ENCODE measurements at regions not wholly inside any gene's neighbourhood (a gene's known extent, or its start where the extent isn't known, plus 50 kb on each side); places are given as distances from the start of the nearest gene placed in this dataset.

DNA sequence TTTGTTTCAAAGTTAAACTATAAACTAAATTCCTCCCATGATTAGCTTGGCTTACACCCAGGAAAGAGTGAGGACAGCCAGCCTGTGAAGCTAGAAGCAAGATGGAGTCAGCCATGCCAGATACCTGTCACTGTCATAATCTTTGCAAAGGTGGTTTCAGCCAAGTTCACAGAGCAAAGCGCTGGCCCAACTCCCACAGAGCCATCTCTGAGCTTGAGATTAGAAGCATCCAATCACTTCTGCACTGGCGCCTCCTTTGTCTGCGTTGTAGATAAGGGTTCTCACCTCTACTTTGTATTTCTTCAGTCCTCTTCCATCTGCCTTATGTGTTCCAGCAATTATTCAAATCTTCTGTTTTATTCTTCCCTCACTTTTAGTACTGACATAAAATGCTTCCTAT is 119.4 kb upstream of the ACO1 start:
- no peak for DNase-seq (ENCODE audit: low read depth)

DNA sequence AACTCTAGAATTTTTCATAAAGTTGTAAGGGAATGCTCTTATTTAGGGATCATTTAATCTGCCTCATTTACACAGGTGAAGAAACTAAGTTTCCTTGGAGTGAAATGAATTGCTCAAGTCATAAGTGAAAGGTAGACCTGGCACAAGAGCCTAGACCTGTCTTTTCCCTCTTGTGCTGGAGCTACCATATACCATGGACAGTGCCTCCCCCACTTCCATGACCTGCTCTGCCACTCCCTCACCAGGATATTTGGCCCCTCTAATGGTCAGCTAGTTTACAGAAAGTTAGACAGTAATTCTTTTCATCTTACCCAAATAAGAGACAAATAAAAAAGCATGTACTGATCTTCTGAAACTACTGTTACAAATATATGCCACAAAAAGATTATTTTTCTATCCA is 105.5 kb upstream of the ACO1 start:
- DNase-seq (ENCODE audit: low read depth), result no peak

DNA sequence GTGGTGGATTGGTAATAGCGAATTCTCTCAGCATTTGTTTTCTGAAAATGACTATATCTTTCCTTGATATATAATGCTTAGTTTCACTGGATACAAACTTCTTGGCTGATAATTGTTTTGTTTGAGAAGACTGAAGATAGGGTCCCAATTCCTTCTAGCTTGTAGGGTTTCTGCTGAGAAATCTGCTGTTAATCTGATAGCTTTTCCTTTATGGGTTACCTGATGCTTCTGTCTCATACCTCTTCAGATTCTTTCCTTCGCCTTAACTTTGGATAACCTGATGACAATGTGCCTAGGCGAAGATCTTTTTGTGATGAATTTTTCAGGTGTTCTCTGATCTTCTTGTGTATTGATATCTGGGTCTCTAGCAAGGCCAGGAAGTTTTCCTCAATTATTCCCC is 94.7 kb upstream of the ACO1 start:
- no peak for DNase-seq (ENCODE audit: low read depth)

DNA sequence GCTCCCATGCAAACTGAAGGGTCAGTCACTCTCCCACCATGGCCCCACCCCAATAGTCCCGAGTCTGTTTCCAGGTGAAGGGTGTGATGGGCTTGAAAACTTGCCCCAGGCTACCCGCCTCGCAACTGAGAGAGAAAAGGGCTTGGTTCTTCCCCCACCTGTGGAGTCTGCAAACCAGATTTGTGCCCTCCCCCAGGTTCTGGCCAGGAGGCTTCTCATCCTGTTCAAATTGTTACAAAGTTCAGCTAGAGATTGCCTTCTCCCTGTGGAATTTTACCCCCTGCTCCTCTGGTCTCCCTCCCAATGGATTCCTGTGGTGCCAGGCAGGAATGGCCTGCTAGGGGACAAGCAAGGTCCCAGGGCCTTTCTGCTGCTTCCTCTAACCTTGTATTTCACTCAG is 93.1 kb upstream of the ACO1 start:
- peak; percentile 7 for DNase-seq (ENCODE audit: low read depth)

DNA sequence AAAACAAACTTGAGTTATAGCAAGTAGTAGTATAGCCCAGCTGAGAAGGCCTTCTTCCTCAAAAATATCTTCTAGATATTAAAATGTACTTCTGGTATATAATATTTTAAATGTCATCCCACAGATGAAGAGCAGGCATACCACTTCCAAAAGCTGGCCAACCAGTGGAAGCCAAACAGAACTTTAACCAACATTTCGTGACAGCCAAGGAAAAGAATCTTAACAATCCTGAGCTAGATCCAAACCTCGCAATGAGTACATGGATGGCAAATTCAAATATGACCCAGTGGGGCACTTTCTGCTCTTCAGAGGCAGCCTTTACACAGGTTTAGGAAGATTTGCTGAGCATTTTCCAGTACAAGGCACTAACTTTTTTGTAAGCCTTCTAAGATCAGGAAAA is 91.8 kb upstream of the ACO1 start:
- DNase-seq (ENCODE audit: low read depth), result peak; percentile 8

DNA sequence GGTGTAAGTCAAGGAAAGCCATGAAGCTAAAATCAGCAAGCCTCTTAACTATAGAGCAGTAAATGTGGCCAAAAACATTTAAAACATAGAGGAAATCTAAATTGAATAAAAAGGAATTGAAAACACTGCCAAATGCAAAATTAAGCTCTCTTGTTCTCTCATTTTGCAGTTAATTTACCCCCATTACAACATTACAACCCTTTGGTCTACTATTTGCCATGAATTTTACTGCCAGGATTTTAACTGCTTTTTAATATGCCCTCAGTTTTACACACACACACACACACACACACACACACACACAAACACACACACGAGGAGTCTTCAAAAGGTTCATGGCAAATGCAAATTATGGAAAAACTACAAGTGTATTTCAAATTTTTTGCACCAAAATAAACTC is 91.4 kb upstream of the ACO1 start:
- no peak for DNase-seq (ENCODE audit: low read depth)

DNA sequence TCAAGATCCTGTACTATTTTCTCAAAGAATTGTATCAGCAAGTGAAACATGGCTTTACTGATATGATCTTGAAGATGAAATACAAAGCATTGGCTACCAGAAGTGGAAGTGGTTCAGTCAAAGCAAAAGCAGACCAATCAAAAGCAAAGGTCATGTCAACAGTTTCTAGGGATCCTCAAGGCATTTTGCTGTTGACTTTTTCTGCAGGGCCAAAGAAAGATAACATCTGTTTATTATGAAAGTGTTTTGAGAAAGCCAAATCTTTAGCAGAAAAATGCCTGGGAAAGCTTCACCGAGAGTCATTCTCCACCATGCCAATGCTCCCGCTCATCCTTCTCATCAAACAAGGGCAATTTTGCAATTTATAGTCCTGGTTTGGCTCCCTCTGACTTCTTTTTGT is 90.3 kb upstream of the ACO1 start:
- no peak for DNase-seq (ENCODE audit: low read depth)

DNA sequence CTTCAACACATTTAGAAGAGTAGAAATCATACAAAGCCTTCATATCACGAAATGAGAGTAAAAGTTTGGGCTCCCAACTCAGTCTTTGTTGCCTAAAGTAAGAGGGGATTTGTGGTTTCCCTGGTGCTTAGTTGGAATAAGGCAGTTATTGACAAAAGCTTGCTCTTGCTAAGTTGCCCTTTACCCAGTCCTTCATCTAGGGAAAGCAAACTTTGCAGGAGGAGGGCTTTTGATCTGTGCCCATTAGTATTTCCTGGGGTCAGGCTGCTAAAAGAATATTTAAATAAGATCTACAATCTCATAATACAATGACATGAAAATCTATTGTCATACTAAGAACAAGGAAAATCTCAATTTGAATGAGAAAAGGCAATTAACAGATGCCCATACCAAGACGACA is 84.1 kb upstream of the ACO1 start:
- no peak for DNase-seq (ENCODE audit: low read depth)

DNA sequence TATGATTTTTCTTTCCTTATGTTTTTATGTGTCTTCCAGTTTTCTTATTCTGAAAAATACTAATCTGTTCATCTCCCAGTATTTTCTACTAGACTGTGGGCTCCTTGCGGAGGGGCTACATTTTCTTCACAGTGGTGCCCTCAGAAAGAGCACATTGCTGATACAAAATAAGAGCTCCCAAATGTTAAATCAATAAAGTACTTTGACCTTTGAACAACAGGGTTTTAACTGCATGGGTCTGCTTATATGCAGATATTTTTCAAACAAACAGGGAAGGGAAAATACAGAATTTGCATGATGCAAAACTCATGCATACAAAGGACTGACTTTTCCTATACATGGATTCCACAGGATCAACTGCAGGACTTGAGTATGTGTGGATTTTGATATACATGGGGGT is 79.9 kb upstream of the ACO1 start:
- DNase-seq (ENCODE audit: low read depth), result no peak

DNA sequence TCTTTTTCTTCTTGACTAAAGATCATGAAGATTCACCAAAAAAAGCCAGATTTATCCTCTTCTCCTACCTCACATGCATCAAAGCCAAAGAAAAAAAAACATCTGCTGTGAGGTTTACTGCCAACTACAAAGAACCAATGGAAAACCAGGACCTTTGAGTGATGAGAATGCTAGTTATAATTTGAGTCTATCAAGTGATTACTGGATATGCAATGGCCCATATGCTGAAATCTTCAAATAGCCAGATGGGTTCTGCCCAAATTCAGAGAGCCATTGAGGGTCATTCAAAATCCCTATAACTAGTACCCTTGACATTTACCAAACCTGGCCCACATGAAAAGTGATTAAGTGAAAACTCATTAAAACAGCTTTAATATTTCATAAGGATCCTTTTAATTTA is 78.4 kb upstream of the ACO1 start:
- DNase-seq (ENCODE audit: low read depth), result no peak

DNA sequence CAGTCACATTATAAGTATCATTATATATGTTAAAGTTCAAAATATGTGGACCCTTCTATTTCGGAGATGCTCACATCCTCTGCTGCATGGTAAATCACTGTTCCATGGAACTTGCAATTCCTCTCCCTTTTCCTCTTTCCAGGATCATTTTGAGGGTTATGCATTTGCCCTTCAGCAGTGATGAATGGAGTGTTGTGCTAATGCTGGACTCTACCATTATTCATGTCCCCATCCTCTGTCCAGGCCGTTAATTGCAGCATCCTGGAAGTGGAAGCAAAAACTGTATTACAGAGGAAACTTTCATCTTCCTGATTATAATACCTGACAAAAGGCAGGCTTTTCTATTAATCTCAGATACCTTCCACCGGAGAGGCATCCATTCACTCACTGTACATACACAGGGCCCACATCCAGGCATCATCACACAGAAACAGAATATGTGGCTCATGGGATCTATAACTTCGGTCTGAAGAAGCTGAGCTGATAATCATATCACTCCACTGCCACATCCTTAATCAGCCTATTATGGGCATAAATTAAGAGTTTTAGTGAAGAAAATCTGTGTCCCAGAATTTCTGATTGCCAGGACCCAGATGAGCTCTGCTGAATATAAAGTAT is 65.0 kb upstream of the ACO1 start:
- DNase-seq (ENCODE audit: low read depth), result no peak

DNA sequence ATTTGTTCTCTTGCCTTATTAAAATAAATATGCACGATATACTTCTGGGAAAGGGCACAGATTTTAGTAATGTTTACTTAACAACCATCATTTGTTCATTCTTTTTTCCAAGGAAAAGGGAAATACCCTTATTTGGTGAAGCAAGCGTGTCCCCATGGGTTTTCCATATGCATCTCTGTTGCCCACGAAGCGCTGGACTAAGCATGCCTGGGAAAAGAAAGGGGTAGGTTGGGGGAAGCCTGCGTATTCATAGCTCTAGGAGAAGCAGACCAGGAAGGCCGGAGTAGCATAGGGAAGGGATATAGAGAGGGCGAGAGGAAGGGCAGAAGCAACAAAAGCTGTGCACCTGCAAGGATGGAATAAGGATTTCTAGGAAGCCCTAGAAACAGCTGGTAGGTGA is 61.8 kb upstream of the ACO1 start:
- no peak for DNase-seq (ENCODE audit: low read depth)

DNA sequence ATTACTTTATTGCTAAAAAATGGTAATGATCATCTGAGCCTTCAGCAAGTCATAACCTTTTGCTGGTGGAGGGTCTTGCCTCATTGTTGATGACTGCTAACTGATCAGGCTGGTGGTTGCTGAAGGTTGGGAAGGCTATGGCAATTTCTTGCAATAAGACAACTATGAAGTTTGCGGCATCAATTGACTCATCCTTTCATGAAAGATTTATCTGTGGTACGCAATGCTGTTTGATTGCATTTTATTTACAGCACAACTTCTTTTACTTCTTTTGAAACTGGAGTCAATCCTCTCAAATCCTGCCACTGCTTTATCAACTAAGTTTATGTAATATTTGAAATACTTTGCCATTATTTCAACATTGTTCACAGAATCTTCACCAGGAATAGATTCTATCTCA is 58.3 kb upstream of the ACO1 start:
- no peak for DNase-seq (ENCODE audit: low read depth)

DNA sequence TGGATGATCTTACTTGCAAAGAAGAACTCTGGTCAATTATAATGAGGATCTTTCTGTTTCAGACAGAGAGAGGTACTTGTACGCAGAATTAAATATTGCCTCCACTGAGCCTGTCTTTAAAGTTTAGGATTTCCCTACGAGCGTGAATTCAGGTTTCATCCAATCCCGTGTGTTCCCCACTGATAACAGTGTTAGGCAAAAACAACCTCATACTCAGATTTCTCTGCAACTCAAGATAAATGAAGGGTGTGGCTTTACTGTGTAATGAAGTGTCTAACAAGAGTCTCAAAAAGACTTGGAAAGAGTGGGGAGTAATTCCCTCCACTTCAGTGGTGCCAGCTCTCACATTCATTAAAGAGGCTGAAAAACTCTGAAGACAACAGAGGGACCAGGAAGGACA is 53.2 kb upstream of the ACO1 start:
- DNase-seq (ENCODE audit: low read depth), result no peak

DNA sequence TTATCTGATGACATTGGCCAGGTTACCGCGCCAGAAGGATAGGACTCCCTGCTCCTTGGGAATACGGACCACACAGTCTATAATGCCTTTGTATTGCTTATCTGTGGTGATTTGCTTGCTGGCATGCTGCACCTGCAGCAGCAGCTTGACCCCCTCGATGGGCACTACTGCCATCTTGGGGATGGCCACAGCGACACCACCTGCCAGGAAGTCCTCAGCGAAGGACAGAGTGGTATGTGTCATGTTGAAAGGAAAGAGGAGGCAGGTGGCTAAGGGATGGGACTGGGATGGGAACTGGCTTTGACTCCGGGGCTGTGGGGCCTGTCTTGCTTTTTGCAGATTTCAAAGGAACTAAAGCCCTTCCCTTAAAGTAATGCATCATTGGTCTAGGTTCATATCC is 50.3 kb upstream of the ACO1 start:
- no peak for DNase-seq (ENCODE audit: low read depth)

Measured in Daoy (cell line).